Astrocyte (in vitro differentiated cells and primary cell): ENCODE measurements at regions not wholly inside any gene's neighbourhood (a gene's known extent, or its start where the extent isn't known, plus 50 kb on each side); places are given as distances from the start of the nearest gene placed in this dataset.
"Not testable (repeated sequence)": the region's sequence is repeated elsewhere in the genome, so short reads cannot be mapped to it uniquely, and the experiment has no call there.

Experiments
- DNase-seq: peaks from one replicate; pipeline ENCODE4 v3.0.0-alpha.2; 2010; ENCODE audit warnings: low read depth
- FAIRE-seq: peaks from 2 replicates; lab custom pipeline; 2011; peaks lifted over from hg19 to GRCh38; lab: Jason Lieb, UNC
- H2AFZ ChIP-seq: 2 replicates; pipeline ENCODE4 v1.6.0; 2012; ENCODE audit warnings: low read depth, low read length, inconsistent platforms
- H3K27ac ChIP-seq: 2 replicates; pipeline ENCODE4 v1.5.1; 2011; ENCODE audit warnings: low read depth, low read length, inconsistent platforms
- H3K27me3 ChIP-seq: 2 replicates; pipeline ENCODE4 v1.6.0; 2011; ENCODE audit warnings: low read length, inconsistent platforms; ENCODE audit not compliant: insufficient read depth
- H3K36me3 ChIP-seq: 2 replicates; pipeline ENCODE4 v1.5.1; 2011; ENCODE audit warnings: low read length, inconsistent platforms; ENCODE audit not compliant: insufficient read depth
- H3K4me1 ChIP-seq: 2 replicates; pipeline ENCODE4 v1.5.1; 2011; ENCODE audit warnings: low read length, inconsistent platforms; ENCODE audit not compliant: insufficient read depth
- H3K4me2 ChIP-seq: 2 replicates; pipeline ENCODE4 v1.6.0; 2012; ENCODE audit warnings: low read length, inconsistent platforms
- H3K4me3 ChIP-seq: 2 replicates; pipeline ENCODE4 v1.5.1; 2011; ENCODE audit warnings: low read depth, mild to moderate bottlenecking, low read length, inconsistent platforms; ENCODE audit not compliant: insufficient read depth
- H3K79me2 ChIP-seq: 2 replicates; pipeline ENCODE4 v1.6.0; 2012; ENCODE audit warnings: mild to moderate bottlenecking, low read length, inconsistent platforms; ENCODE audit not compliant: insufficient read depth
- H3K9ac ChIP-seq: 2 replicates; pipeline ENCODE4 v1.6.0; 2012; ENCODE audit warnings: mild to moderate bottlenecking, low read length, inconsistent platforms
- H3K9me3 ChIP-seq: 2 replicates; pipeline ENCODE4 v1.5.1; 2012; ENCODE audit warnings: low read depth, mild to moderate bottlenecking, low read length, inconsistent platforms; ENCODE audit not compliant: insufficient read depth
- H4K20me1 ChIP-seq: 2 replicates; pipeline ENCODE4 v1.6.0; 2012; ENCODE audit warnings: low read length, inconsistent platforms; ENCODE audit not compliant: insufficient read depth
- H3K27ac Mint-ChIP-seq: one replicate; pipeline ENCODE4 v1.8.0; 2021; ENCODE audit warnings: mild to moderate bottlenecking, mixed read lengths; ENCODE audit not compliant: unreplicated experiment
- H3K27me3 Mint-ChIP-seq: one replicate; pipeline ENCODE4 v1.8.0; 2021; ENCODE audit warnings: low read depth, mixed read lengths; ENCODE audit not compliant: unreplicated experiment
- H3K36me3 Mint-ChIP-seq: one replicate; pipeline ENCODE4 v1.8.0; 2021; ENCODE audit warnings: low read depth, mixed read lengths; ENCODE audit not compliant: unreplicated experiment
- H3K4me1 Mint-ChIP-seq: one replicate; pipeline ENCODE4 v1.8.0; 2021; ENCODE audit warnings: low read depth, mixed read lengths; ENCODE audit not compliant: unreplicated experiment
- H3K4me3 Mint-ChIP-seq: one replicate; pipeline ENCODE4 v1.8.0; 2021; ENCODE audit warnings: mild to moderate bottlenecking, moderate library complexity, mixed read lengths; ENCODE audit not compliant: unreplicated experiment
- H3K9me3 Mint-ChIP-seq: one replicate; pipeline ENCODE4 v1.8.0; 2021; ENCODE audit warnings: mild to moderate bottlenecking, mixed read lengths; ENCODE audit not compliant: unreplicated experiment
- CTCF ChIP-seq: IDR thresholded peaks from 2 replicates; pipeline ENCODE4 v1.5.1; 2011; ENCODE audit warnings: low read depth, mild to moderate bottlenecking, inconsistent platforms, low read length, moderate library complexity; ENCODE audit not compliant: insufficient read depth
- EZH2 ChIP-seq: IDR thresholded peaks from 2 replicates; pipeline ENCODE4 v1.6.1; 2012; ENCODE audit warnings: mild to moderate bottlenecking, low read length, inconsistent platforms; ENCODE audit not compliant: insufficient read depth

GRCh38 chr10:20485554-20485953, 411.6 kb downstream of the NEBL start:
- Histone ChIP-seq H3K4me3 (no peak overlapping the region), H3K36me3 (no peaks in the 10 kb centered on the region), H4K20me1 (no peaks in the 10 kb centered on the region), H3K9ac (no peak overlapping the region), H3K27ac (no peak overlapping the region), H3K4me2 (no peak overlapping the region), H3K79me2 (no peaks in the 10 kb centered on the region), H2AFZ (no peak overlapping the region), H3K27me3 (no peaks in the 10 kb centered on the region), H3K9me3 (no peaks in the 10 kb centered on the region), H3K4me1 (no peaks in the 10 kb centered on the region)
- no peak for DNase-seq
- TF ChIP-seq CTCF (no peak), EZH2 (no peak)
- H3K4me3 Mint-ChIP-seq: no peak overlapping the region
- H3K27me3 Mint-ChIP-seq: no peaks in the 10 kb centered on the region
- no peaks in the 10 kb centered on the region for H3K36me3 Mint-ChIP-seq
- H3K4me1 Mint-ChIP-seq: peaks cover 4% of the 10 kb centered on the region
- H3K9me3 Mint-ChIP-seq: no peaks in the 10 kb centered on the region
- no peak for FAIRE-seq
- no peak overlapping the region for H3K27ac Mint-ChIP-seq

GRCh38 chr10:20481054-20481453, 416.1 kb downstream of the NEBL start:
- Histone ChIP-seq H3K27me3 (no peaks in the 10 kb centered on the region), H3K36me3 (no peaks in the 10 kb centered on the region), H2AFZ (no peak overlapping the region), H3K4me2 (no peak overlapping the region), H3K4me3 (no peak overlapping the region), H3K9ac (no peak overlapping the region), H3K79me2 (no peaks in the 10 kb centered on the region), H3K4me1 (no peaks in the 10 kb centered on the region), H3K9me3 (no peaks in the 10 kb centered on the region), H4K20me1 (no peaks in the 10 kb centered on the region), H3K27ac (no peak overlapping the region)
- H3K27ac Mint-ChIP-seq: no peak overlapping the region
- peaks cover 2% of the 10 kb centered on the region for H3K9me3 Mint-ChIP-seq
- no peaks in the 10 kb centered on the region for H3K27me3 Mint-ChIP-seq
- H3K36me3 Mint-ChIP-seq: no peaks in the 10 kb centered on the region
- no peak for TF ChIP-seq CTCF
- no peak for TF ChIP-seq EZH2
- H3K4me1 Mint-ChIP-seq: no peaks in the 10 kb centered on the region
- FAIRE-seq (no peak), DNase-seq (no peak)
- H3K4me3 Mint-ChIP-seq: no peak overlapping the region

- not testable (repeated sequence) for H3K27ac Mint-ChIP-seq, H3K79me2 ChIP-seq, FAIRE-seq, H3K4me3 Mint-ChIP-seq, H3K27me3 Mint-ChIP-seq, H3K9ac ChIP-seq, H3K9me3 Mint-ChIP-seq, H3K4me2 ChIP-seq, H3K27me3 ChIP-seq, H3K4me1 Mint-ChIP-seq, H3K9me3 ChIP-seq, H3K4me3 ChIP-seq, H3K27ac ChIP-seq, H3K36me3 Mint-ChIP-seq, H3K4me1 ChIP-seq, H3K36me3 ChIP-seq, DNase-seq, H2AFZ ChIP-seq, H4K20me1 ChIP-seq
Measured at GRCh38 chr10:20480575-20480974, 416.5 kb downstream of the NEBL start.
